Neural cell (in vitro differentiated cells): ENCODE measurements at regions not wholly inside any gene's neighbourhood (a gene's known extent, or its start where the extent isn't known, plus 50 kb on each side); places are given as distances from the start of the nearest gene placed in this dataset.

ENCODE experiments used
- CTCF ChIP-seq: fragments of 450-650 bp; IDR thresholded peaks from 2 replicates; pipeline ENCODE4 v1.5.1; 2014; ENCODE audit warnings: antibody characterized with exemption, mild to moderate bottlenecking, moderate library complexity; ENCODE audit not compliant: poor library complexity, severe bottlenecking
- POLR2AphosphoS5 ChIP-seq: IDR thresholded peaks from 2 replicates; pipeline ENCODE4 v1.6.1; 2012

- no peak for TF ChIP-seq CTCF
- TF ChIP-seq POLR2AphosphoS5: no peak
Measured at GRCh38 chr6:22141241-22141745, 155.5 kb downstream of the PRL start.
